ENCODE measurements at regions not wholly inside any gene's neighbourhood (a gene's known extent, or its start where the extent isn't known, plus 50 kb on each side); places are given as distances from the start of the nearest gene placed in this dataset.

DNA sequence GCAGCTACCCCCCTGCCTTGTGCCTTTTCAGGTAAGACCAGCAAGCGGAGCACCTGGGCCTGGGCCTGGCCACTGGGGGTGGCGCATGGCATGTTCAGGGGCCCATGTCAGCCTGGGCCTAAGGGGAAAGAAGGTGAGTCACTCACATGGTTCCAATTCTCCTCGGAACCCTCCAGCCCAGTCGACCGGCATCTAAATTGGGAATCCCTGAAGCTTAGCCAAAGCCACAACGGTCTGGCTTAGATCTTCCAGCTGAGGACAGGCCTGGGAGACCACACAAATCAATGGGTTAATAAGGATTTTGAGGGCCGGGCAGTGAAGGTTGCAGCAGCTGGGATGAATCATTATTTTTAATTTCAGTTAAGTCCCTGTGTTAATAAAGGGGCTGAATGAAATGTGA, 145.1 kb upstream of the SMYD2 start:
- no peaks in the 10 kb centered on the region for H3K4me1 ChIP-seq (ENCODE audit: control insufficient read depth, low read length)
- H3K9me2 ChIP-seq (replicated peaks; ENCODE audit: control insufficient read depth, low read length): no peaks in the 10 kb centered on the region
- H3K79me2 ChIP-seq (ENCODE audit: control insufficient read depth, low read length): no peaks in the 10 kb centered on the region
- H3K4me3 ChIP-seq (ENCODE audit: low read length): no peak overlapping the region
- H4K20me1 ChIP-seq (ENCODE audit: control insufficient read depth, insufficient read depth, low read depth, low read length): no peaks in the 10 kb centered on the region
- H3F3A ChIP-seq (ENCODE audit: control insufficient read depth, insufficient read depth): no peaks in the 10 kb centered on the region
- H3K27me3 ChIP-seq (ENCODE audit: control insufficient read depth, low read length): peaks cover 8% of the 10 kb centered on the region; the same call in 1 of the 2 replicates
- H3K9me3 ChIP-seq (ENCODE audit: control insufficient read depth, insufficient read depth, low read length): no peaks in the 10 kb centered on the region
- TF ChIP-seq EZH2phosphoT487 (IDR thresholded peaks at IDR 0.05; ENCODE audit: borderline replicate concordance, low read length) (no peak), CTCF (IDR thresholded peaks at IDR 0.05; ENCODE audit: low read depth, low read length, poor library complexity, severe bottlenecking) (no peak)
- no peaks in the 10 kb centered on the region for H3K36me3 ChIP-seq (ENCODE audit: control insufficient read depth, low read length)
- H3K27ac ChIP-seq (ENCODE audit: low read depth, low read length): no peak overlapping the region
- no peak overlapping the region for H3K4me2 ChIP-seq (ENCODE audit: low read length)

GRCh38 chr1:214136324-214136919, 144.5 kb upstream of the SMYD2 start:
- H3F3A ChIP-seq (ENCODE audit: control insufficient read depth, insufficient read depth): no peaks in the 10 kb centered on the region
- no peak overlapping the region for H3K4me2 ChIP-seq (ENCODE audit: low read length)

GRCh38 chr1:214141486-214141885, 139.5 kb upstream of the SMYD2 start:
- H3K36me3 ChIP-seq (ENCODE audit: control insufficient read depth, low read length): no peaks in the 10 kb centered on the region
- no peaks in the 10 kb centered on the region for H3K4me1 ChIP-seq (ENCODE audit: control insufficient read depth, low read length)
- no peak overlapping the region for H3K27ac ChIP-seq (ENCODE audit: low read depth, low read length)
- no peak overlapping the region for H3K4me3 ChIP-seq (ENCODE audit: low read length)
- TF ChIP-seq CTCF (IDR thresholded peaks at IDR 0.05; ENCODE audit: low read depth, low read length, poor library complexity, severe bottlenecking) (no peak), EZH2phosphoT487 (IDR thresholded peaks at IDR 0.05; ENCODE audit: borderline replicate concordance, low read length) (no peak)
- no peaks in the 10 kb centered on the region for H3K79me2 ChIP-seq (ENCODE audit: control insufficient read depth, low read length)
- H3K9me3 ChIP-seq (ENCODE audit: control insufficient read depth, insufficient read depth, low read length): no peaks in the 10 kb centered on the region
- H4K20me1 ChIP-seq (ENCODE audit: control insufficient read depth, insufficient read depth, low read depth, low read length): no peaks in the 10 kb centered on the region
- no peak overlapping the region for H3K4me2 ChIP-seq (ENCODE audit: low read length)
- no peaks in the 10 kb centered on the region for H3K9me2 ChIP-seq (replicated peaks; ENCODE audit: control insufficient read depth, low read length)
- H3F3A ChIP-seq (ENCODE audit: control insufficient read depth, insufficient read depth): no peaks in the 10 kb centered on the region
- no peaks in the 10 kb centered on the region for H3K27me3 ChIP-seq (ENCODE audit: control insufficient read depth, low read length)

More at GRCh38 chr1:214136324-214136919, 144.5 kb upstream of the SMYD2 start:
- Histone ChIP-seq H3K9me3 (ENCODE audit: control insufficient read depth, insufficient read depth, low read length) (no peaks in the 10 kb centered on the region), H3K4me3 (ENCODE audit: low read length) (no peak overlapping the region), H3K9me2 (replicated peaks; ENCODE audit: control insufficient read depth, low read length) (no peaks in the 10 kb centered on the region), H4K20me1 (ENCODE audit: control insufficient read depth, insufficient read depth, low read depth, low read length) (no peaks in the 10 kb centered on the region), H3K79me2 (ENCODE audit: control insufficient read depth, low read length) (no peaks in the 10 kb centered on the region), H3K27ac (ENCODE audit: low read depth, low read length) (no peak overlapping the region), H3K36me3 (ENCODE audit: control insufficient read depth, low read length) (no peaks in the 10 kb centered on the region), H3K4me1 (ENCODE audit: control insufficient read depth, low read length) (no peaks in the 10 kb centered on the region), H3K27me3 (ENCODE audit: control insufficient read depth, low read length) (peaks cover 5% of the 10 kb centered on the region; the same call in 1 of the 2 replicates)
- TF ChIP-seq CTCF (IDR thresholded peaks at IDR 0.05; ENCODE audit: low read depth, low read length, poor library complexity, severe bottlenecking) (no peak), EZH2phosphoT487 (IDR thresholded peaks at IDR 0.05; ENCODE audit: borderline replicate concordance, low read length) (no peak)

Data from DOHH2 (cell line).